SU-DHL-6 (cell line): ENCODE measurements at regions not wholly inside any gene's neighbourhood (a gene's known extent, or its start where the extent isn't known, plus 50 kb on each side); places are given as distances from the start of the nearest gene placed in this dataset.

ENCODE experiments used
- EZH2phosphoT487 ChIP-seq: fragments of 200-600 bp; sonication (generic), shearing (Covaris generic); conservative IDR thresholded peaks from 2 replicates; pipeline ENCODE4 v1.6.1; 2018; ENCODE audit warnings: mild to moderate bottlenecking, antibody characterized with exemption, low read length, moderate library complexity, mixed read lengths
- TF ChIP-seq, protein P1 (sequence below): fragments of 200-600 bp; sonication (generic); IDR thresholded peaks from one replicate; pipeline ENCODE4 v1.5.1; 2017; ENCODE audit warnings: antibody characterized with exemption, mild to moderate bottlenecking, low read length, moderate library complexity; ENCODE audit not compliant: insufficient read depth, poor library complexity, severe bottlenecking

GRCh38 chr17:34121311-34121710 is 133.8 kb upstream of the CCL2 start:
- TF ChIP-seq, protein P1, sequence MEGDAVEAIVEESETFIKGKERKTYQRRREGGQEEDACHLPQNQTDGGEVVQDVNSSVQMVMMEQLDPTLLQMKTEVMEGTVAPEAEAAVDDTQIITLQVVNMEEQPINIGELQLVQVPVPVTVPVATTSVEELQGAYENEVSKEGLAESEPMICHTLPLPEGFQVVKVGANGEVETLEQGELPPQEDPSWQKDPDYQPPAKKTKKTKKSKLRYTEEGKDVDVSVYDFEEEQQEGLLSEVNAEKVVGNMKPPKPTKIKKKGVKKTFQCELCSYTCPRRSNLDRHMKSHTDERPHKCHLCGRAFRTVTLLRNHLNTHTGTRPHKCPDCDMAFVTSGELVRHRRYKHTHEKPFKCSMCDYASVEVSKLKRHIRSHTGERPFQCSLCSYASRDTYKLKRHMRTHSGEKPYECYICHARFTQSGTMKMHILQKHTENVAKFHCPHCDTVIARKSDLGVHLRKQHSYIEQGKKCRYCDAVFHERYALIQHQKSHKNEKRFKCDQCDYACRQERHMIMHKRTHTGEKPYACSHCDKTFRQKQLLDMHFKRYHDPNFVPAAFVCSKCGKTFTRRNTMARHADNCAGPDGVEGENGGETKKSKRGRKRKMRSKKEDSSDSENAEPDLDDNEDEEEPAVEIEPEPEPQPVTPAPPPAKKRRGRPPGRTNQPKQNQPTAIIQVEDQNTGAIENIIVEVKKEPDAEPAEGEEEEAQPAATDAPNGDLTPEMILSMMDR, result no peak
- TF ChIP-seq EZH2phosphoT487, result no peak
